Thyroid gland (tissue), 4 donors: ENCODE measurements at regions not wholly inside any gene's neighbourhood (a gene's known extent, or its start where the extent isn't known, plus 50 kb on each side); places are given as distances from the start of the nearest gene placed in this dataset.

Experiments used
- DNase-seq, 2 donors: peaks; one replicate each; pipeline ENCODE4 v3.0.0-alpha.2; 2019
- H3K27ac ChIP-seq, 3 donors: fragments of 200-600 bp; sonication (generic); 1 replicate in 2 of 3; 2 replicates in 1 of 3; pipeline ENCODE4 v1.5.1; 2016 to 2019; ENCODE audit warnings: mild to moderate bottlenecking in 1 of 3, moderate library complexity in 1 of 3
- H3K27me3 ChIP-seq: fragments of 200-600 bp; sonication (generic); one replicate; pipeline ENCODE4 v1.5.1; 2019
- H3K36me3 ChIP-seq, 2 donors: fragments of 200-600 bp; sonication (generic); one replicate each; pipeline ENCODE4 v1.5.1; 2016 to 2019
- H3K4me1 ChIP-seq, 2 donors: fragments of 200-600 bp; sonication (generic); one replicate each; pipeline ENCODE4 v1.5.1; 2017 to 2019
- H3K4me3 ChIP-seq, 3 donors: fragments of 200-600 bp; sonication (generic); replicated peaks in 1 of 3; 1 replicate in 2 of 3; 2 replicates in 1 of 3; pipeline ENCODE4 v1.5.1; 2016; ENCODE audit warnings: mild to moderate bottlenecking in 1 of 3
- H3K9me3 ChIP-seq: fragments of 200-600 bp; sonication (generic); one replicate; pipeline ENCODE4 v1.5.1; 2017
- CTCF ChIP-seq, 6 experiments: fragments of 200-600 bp in 3 of 6; fragments of 450-650 bp in 3 of 6; sonication (generic) in 3 of 6; IDR thresholded peaks; one replicate each; pipeline ENCODE4 v1.5.1; 2016 to 2019; ENCODE audit warnings: antibody characterized with exemption in 6 of 6, mild to moderate bottlenecking in 2 of 6, inconsistent platforms in 1 of 6, moderate library complexity in 1 of 6
- POLR2A ChIP-seq, 2 donors: fragments of 450-650 bp; IDR thresholded peaks; one replicate each; pipeline ENCODE4 v1.6.1; 2017; ENCODE audit warnings: antibody characterized with exemption in 2 of 2, mild to moderate bottlenecking in 2 of 2, moderate library complexity in 1 of 2
- WGBS, 2 donors: methylation state at CpG; one replicate each; pipeline ENCODE4 v1.1.5; 2017; 5-methylcytosine and 5-hydroxymethylcytosine counted together
- intact Hi-C: fragments of 100-400 bp; cut with DNase I; formaldehyde crosslinking; loops from one replicate; pipeline ENCODE4 v1.15.1; 2023

- Histone ChIP-seq H3K27ac (no peak overlapping the region), H3K4me3 (no peak overlapping the region), H3K36me3 (no peaks in the 10 kb centered on the region), H3K9me3 (no peaks in the 10 kb centered on the region), H3K4me1 (peaks cover 0 to 6% of the 10 kb centered on the region in 2 donors), H3K27me3 (no peaks in the 10 kb centered on the region)
- WGBS, 2 donors: 88 to 90% methylated on average over 2 of the region's 2 CpGs
- intact Hi-C loops: no loop called here
- DNase-seq: no peak
- TF ChIP-seq POLR2A (IDR thresholded peaks at IDR 0.05): no peak
- TF ChIP-seq CTCF (IDR thresholded peaks at IDR 0.05): no peak
Observed at GRCh38 chr1:99181892-99182291, 82.4 kb upstream of the PLPPR4 start.

- intact Hi-C loops: no loop called here
- Histone ChIP-seq H3K9me3 (no peaks in the 10 kb centered on the region), H3K36me3 (no peaks in the 10 kb centered on the region), H3K27ac (no peak overlapping the region), H3K4me1 (peaks cover 0 to 6% of the 10 kb centered on the region in 2 donors), H3K4me3 (no peak overlapping the region), H3K27me3 (no peaks in the 10 kb centered on the region)
- no peak for DNase-seq
- TF ChIP-seq CTCF (IDR thresholded peaks at IDR 0.05) (no peak), POLR2A (IDR thresholded peaks at IDR 0.05) (no peak)
- WGBS, 2 donors: 86 to 91% methylated on average over 3 of the region's 3 CpGs
Observed at GRCh38 chr1:99185196-99185595, 79.1 kb upstream of the PLPPR4 start.

- Histone ChIP-seq H3K27me3 (no peaks in the 10 kb centered on the region), H3K27ac (no peak overlapping the region), H3K4me3 (no peak overlapping the region), H3K9me3 (no peaks in the 10 kb centered on the region), H3K36me3 (no peaks in the 10 kb centered on the region), H3K4me1 (no peaks in the 10 kb centered on the region)
- DNase-seq: no peak
- WGBS, 2 donors: 85 to 88% methylated on average over 2 of the region's 2 CpGs
- TF ChIP-seq POLR2A (IDR thresholded peaks at IDR 0.05) (no peak), CTCF (IDR thresholded peaks at IDR 0.05) (no peak)
- intact Hi-C loops: no loop called here
Observed at GRCh38 chr1:99193431-99193830, 70.9 kb upstream of the PLPPR4 start.

GRCh38 chr1:99198393-99198792 lies 65.9 kb upstream of the PLPPR4 start:
- 71 to 81% methylated on average over 1 of the region's 1 CpG for WGBS, 2 donors
- Histone ChIP-seq H3K27me3 (no peaks in the 10 kb centered on the region), H3K9me3 (no peaks in the 10 kb centered on the region), H3K36me3 (no peaks in the 10 kb centered on the region), H3K4me1 (no peaks in the 10 kb centered on the region), H3K27ac (no peak overlapping the region), H3K4me3 (no peak overlapping the region)
- no peak for TF ChIP-seq CTCF (IDR thresholded peaks at IDR 0.05)
- no peak for TF ChIP-seq POLR2A (IDR thresholded peaks at IDR 0.05)
- intact Hi-C loops: no loop called here
- DNase-seq: no peak

- Histone ChIP-seq H3K27me3 (no peaks in the 10 kb centered on the region), H3K4me1 (no peaks in the 10 kb centered on the region), H3K9me3 (no peaks in the 10 kb centered on the region), H3K4me3 (no peak overlapping the region), H3K36me3 (no peaks in the 10 kb centered on the region), H3K27ac (no peak overlapping the region)
- intact Hi-C loops: no loop called here
- DNase-seq: no peak
- no peak for TF ChIP-seq POLR2A (IDR thresholded peaks at IDR 0.05)
- no peak for TF ChIP-seq CTCF (IDR thresholded peaks at IDR 0.05)
- WGBS, 2 donors: 84 to 90% methylated on average over 3 of the region's 3 CpGs
Observed at GRCh38 chr1:99207216-99207615, 57.1 kb upstream of the PLPPR4 start.
